GM23338 (cell line): ENCODE measurements at regions not wholly inside any gene's neighbourhood (a gene's known extent, or its start where the extent isn't known, plus 50 kb on each side); places are given as distances from the start of the nearest gene placed in this dataset.

Experiments used
- EZH2 ChIP-seq: fragments of 200-600 bp; sonication (generic); IDR thresholded peaks from one replicate; pipeline ENCODE4 v1.8.0; 2017; ENCODE audit warnings: antibody characterized with exemption, mild to moderate bottlenecking, low read depth; ENCODE audit not compliant: unreplicated experiment
- POLR2AphosphoS5 ChIP-seq: IDR thresholded peaks from 2 replicates; pipeline ENCODE4 v1.6.1; 2016; ENCODE audit warnings: antibody characterized with exemption, low read depth
- TF ChIP-seq, protein P1 (sequence below), 2 experiments: fragments of 200-600 bp in 1 of 2; sonication (generic) in 1 of 2; conservative IDR thresholded peaks; 2 replicates each; pipeline versions ENCODE4 v1.5.1 to v1.6.1; 2016 to 2017; ENCODE audit warnings: antibody characterized with exemption in 2 of 2, low read depth in 2 of 2, mild to moderate bottlenecking in 2 of 2, moderate library complexity in 1 of 2
- TF ChIP-seq, protein P2 (sequence below): IDR thresholded peaks from one replicate; pipeline ENCODE4 v1.6.1; 2018; ENCODE audit warnings: antibody characterized with exemption; ENCODE audit not compliant: unreplicated experiment
- TF ChIP-seq, protein P3 (sequence below): IDR thresholded peaks from 2 replicates; pipeline ENCODE4 v1.6.1; 2016; ENCODE audit warnings: antibody characterized with exemption

DNA sequence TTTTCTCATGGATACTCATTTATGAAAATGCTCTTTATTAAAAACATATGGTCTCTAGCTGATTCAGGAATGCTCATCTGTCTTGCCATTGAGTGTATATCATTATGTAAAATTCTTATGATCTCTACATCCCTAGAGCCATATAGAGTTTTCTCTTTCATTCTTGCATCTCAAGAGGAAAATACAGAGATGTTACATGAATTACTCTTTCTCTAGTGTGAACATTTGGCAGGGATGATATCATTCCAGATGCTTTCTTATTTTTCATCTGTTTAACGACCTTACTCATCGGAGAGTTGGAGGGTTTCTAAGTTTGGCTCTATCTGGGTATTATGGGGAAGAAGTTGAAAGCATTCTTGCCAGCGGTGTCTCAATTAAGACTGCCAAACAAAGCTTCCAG is 202.9 kb upstream of the SLC7A11 start:
- TF ChIP-seq, protein P1, sequence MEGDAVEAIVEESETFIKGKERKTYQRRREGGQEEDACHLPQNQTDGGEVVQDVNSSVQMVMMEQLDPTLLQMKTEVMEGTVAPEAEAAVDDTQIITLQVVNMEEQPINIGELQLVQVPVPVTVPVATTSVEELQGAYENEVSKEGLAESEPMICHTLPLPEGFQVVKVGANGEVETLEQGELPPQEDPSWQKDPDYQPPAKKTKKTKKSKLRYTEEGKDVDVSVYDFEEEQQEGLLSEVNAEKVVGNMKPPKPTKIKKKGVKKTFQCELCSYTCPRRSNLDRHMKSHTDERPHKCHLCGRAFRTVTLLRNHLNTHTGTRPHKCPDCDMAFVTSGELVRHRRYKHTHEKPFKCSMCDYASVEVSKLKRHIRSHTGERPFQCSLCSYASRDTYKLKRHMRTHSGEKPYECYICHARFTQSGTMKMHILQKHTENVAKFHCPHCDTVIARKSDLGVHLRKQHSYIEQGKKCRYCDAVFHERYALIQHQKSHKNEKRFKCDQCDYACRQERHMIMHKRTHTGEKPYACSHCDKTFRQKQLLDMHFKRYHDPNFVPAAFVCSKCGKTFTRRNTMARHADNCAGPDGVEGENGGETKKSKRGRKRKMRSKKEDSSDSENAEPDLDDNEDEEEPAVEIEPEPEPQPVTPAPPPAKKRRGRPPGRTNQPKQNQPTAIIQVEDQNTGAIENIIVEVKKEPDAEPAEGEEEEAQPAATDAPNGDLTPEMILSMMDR (conservative IDR thresholded peaks at IDR 0.05; ENCODE audit: low read depth in 2 of 2): no peak
- TF ChIP-seq POLR2AphosphoS5: no peak
- no peak for TF ChIP-seq EZH2
- TF ChIP-seq, protein P2, sequence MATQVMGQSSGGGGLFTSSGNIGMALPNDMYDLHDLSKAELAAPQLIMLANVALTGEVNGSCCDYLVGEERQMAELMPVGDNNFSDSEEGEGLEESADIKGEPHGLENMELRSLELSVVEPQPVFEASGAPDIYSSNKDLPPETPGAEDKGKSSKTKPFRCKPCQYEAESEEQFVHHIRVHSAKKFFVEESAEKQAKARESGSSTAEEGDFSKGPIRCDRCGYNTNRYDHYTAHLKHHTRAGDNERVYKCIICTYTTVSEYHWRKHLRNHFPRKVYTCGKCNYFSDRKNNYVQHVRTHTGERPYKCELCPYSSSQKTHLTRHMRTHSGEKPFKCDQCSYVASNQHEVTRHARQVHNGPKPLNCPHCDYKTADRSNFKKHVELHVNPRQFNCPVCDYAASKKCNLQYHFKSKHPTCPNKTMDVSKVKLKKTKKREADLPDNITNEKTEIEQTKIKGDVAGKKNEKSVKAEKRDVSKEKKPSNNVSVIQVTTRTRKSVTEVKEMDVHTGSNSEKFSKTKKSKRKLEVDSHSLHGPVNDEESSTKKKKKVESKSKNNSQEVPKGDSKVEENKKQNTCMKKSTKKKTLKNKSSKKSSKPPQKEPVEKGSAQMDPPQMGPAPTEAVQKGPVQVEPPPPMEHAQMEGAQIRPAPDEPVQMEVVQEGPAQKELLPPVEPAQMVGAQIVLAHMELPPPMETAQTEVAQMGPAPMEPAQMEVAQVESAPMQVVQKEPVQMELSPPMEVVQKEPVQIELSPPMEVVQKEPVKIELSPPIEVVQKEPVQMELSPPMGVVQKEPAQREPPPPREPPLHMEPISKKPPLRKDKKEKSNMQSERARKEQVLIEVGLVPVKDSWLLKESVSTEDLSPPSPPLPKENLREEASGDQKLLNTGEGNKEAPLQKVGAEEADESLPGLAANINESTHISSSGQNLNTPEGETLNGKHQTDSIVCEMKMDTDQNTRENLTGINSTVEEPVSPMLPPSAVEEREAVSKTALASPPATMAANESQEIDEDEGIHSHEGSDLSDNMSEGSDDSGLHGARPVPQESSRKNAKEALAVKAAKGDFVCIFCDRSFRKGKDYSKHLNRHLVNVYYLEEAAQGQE: no peak
- TF ChIP-seq, protein P3, sequence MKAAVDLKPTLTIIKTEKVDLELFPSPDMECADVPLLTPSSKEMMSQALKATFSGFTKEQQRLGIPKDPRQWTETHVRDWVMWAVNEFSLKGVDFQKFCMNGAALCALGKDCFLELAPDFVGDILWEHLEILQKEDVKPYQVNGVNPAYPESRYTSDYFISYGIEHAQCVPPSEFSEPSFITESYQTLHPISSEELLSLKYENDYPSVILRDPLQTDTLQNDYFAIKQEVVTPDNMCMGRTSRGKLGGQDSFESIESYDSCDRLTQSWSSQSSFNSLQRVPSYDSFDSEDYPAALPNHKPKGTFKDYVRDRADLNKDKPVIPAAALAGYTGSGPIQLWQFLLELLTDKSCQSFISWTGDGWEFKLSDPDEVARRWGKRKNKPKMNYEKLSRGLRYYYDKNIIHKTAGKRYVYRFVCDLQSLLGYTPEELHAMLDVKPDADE: no peak
